K562 (cell line): ENCODE measurements at regions not wholly inside any gene's neighbourhood (a gene's known extent, or its start where the extent isn't known, plus 50 kb on each side); places are given as distances from the start of the nearest gene placed in this dataset.

ENCODE experiments used
- ATAC-seq: fragments of 200-7000 bp; cut with Tn5 transposase; 3 replicates; pipeline ENCODE4 v1.9.1; 2020; ENCODE audit warnings: moderate library complexity
- BruUV-seq: library from RNA; stranded (reverse); fragments of 400-500 nt; replicated peaks from 2 replicates; lab custom pipeline; 2021; lab: Mats Ljungman, UMichigan
- CTCF ChIA-PET: fragments of 300-600 bp; formaldehyde crosslinking; extraction: SDS; loops from one replicate; lab custom pipeline; 2021; ENCODE audit warnings: low intra/inter-chr PET ratio; lab: Yijun Ruan, JAX
- POLR2A ChIA-PET: fragments of 300-600, 350-650 bp; sonication (Branson Sonifier 250); formaldehyde crosslinking; extraction: SDS; loops from one replicate; lab custom pipeline; 2021; ENCODE audit warnings: antibody characterized with exemption, inconsistent platforms; lab: Yijun Ruan, JAX
- DNase-seq, 4 experiments: peaks; one replicate each; pipeline versions ENCODE4 v3.0.0 to v3.0.0-alpha.2; 2011 to 2018; ENCODE audit warnings: low spot score in 3 of 4, mixed read lengths in 3 of 4; ENCODE audit errors: extremely low read depth in 1 of 4
- FAIRE-seq: peaks from 2 replicates; lab custom pipeline; 2011; peaks lifted over from hg19 to GRCh38; lab: Jason Lieb, UNC
- H2AFZ ChIP-seq: 2 replicates; pipeline ENCODE4 v1.6.0; 2011; ENCODE audit warnings: low read depth, low read length, control low read depth, inconsistent platforms
- H3K27ac ChIP-seq: fragments of 200-600 bp; 3 replicates; pipeline ENCODE4 v1.8.0; 2011; ENCODE audit warnings: low read depth, mild to moderate bottlenecking, control low read depth, inconsistent platforms, low read length, moderate library complexity, mixed read lengths; ENCODE audit errors: extremely low read depth
- H3K27me3 ChIP-seq, 2 experiments: fragments of 300-600 bp in 1 of 2; 2 replicates in 1 of 2; 3 replicates in 1 of 2; pipeline versions ENCODE4 v1.6.0 to v1.8.0; 2011; ENCODE audit warnings: inconsistent platforms in 2 of 2, low read length in 2 of 2, mild to moderate bottlenecking in 1 of 2, mixed read lengths in 1 of 2, moderate library complexity in 1 of 2; ENCODE audit not compliant: control insufficient read depth in 2 of 2, insufficient read depth in 2 of 2
- H3K36me3 ChIP-seq: fragments of 300-600 bp; 3 replicates; pipeline ENCODE4 v1.8.0; 2011; ENCODE audit warnings: mild to moderate bottlenecking, low read length, inconsistent platforms; ENCODE audit not compliant: control insufficient read depth, insufficient read depth
- H3K4me1 ChIP-seq, 2 experiments: fragments of 200-600 bp in 1 of 2; replicated peaks in 1 of 2; 2 replicates in 1 of 2; 3 replicates in 1 of 2; pipeline versions ENCODE4 v1.5.1 to v1.8.0; 2011; ENCODE audit warnings: inconsistent platforms in 2 of 2, low read length in 2 of 2, mild to moderate bottlenecking in 1 of 2, mixed read lengths in 1 of 2, moderate library complexity in 1 of 2; ENCODE audit not compliant: control insufficient read depth in 2 of 2, insufficient read depth in 2 of 2
- H3K4me2 ChIP-seq: 2 replicates; pipeline ENCODE4 v1.6.1; 2011; ENCODE audit warnings: low read length, control low read depth, inconsistent platforms, mixed read lengths; ENCODE audit not compliant: insufficient read depth
- H3K4me3 ChIP-seq: fragments of 200-600 bp; sonication (generic), shearing (Covaris generic); 2 replicates; pipeline ENCODE4 v1.5.1; 2016; ENCODE audit warnings: control low read depth, inconsistent platforms
- H3K79me2 ChIP-seq: fragments of 200-600 bp; 3 replicates; pipeline ENCODE4 v1.8.0; 2011; ENCODE audit warnings: low read length, inconsistent platforms; ENCODE audit not compliant: control insufficient read depth, insufficient read depth
- H3K9ac ChIP-seq, 2 experiments: 2 replicates each; pipeline versions ENCODE4 v1.6.0 to v1.6.1; 2011; ENCODE audit warnings: low read depth in 2 of 2, low read length in 2 of 2, control low read depth in 1 of 2, inconsistent platforms in 1 of 2, mild to moderate bottlenecking in 1 of 2, mixed read lengths in 1 of 2; ENCODE audit not compliant: insufficient read depth in 1 of 2
- H3K9me1 ChIP-seq: one replicate; pipeline ENCODE4 v1.6.0; 2011; ENCODE audit warnings: inconsistent platforms, mild to moderate bottlenecking, low read length, moderate library complexity; ENCODE audit not compliant: control insufficient read depth, insufficient read depth
- H3K9me3 ChIP-seq: replicated peaks from 2 replicates; pipeline ENCODE4 v1.5.1; 2011; ENCODE audit warnings: low read depth, low read length, inconsistent platforms; ENCODE audit not compliant: control insufficient read depth, insufficient read depth
- H4K20me1 ChIP-seq: replicated peaks from 2 replicates; pipeline ENCODE4 v1.6.1; 2011; ENCODE audit warnings: low read length, inconsistent platforms, mixed read lengths; ENCODE audit not compliant: control insufficient read depth, insufficient read depth
- CLOCK ChIP-seq: fragments of 250-450 bp; sonication (Bioruptor Pico); IDR thresholded peaks from 2 replicates; pipeline ENCODE4 v1.4.0; 2020; ENCODE audit warnings: mild to moderate bottlenecking, moderate library complexity, borderline replicate concordance
- EZH2 ChIP-seq: IDR thresholded peaks from 2 replicates; pipeline ENCODE4 v1.6.1; 2012; ENCODE audit warnings: low read depth, mild to moderate bottlenecking, inconsistent platforms, low read length, borderline replicate concordance
- KDM1A ChIP-seq, 2 experiments: fragments of 450-650 bp; IDR thresholded peaks; 2 replicates each; pipeline ENCODE4 v1.6.1; 2016; ENCODE audit warnings: mild to moderate bottlenecking in 2 of 2
- MBD2 ChIP-seq: sonication (generic); IDR thresholded peaks from 2 replicates; pipeline ENCODE4 v1.6.1; 2016; ENCODE audit warnings: low read depth, borderline replicate concordance
- NCOR1 ChIP-seq: fragments of 450-650 bp; IDR thresholded peaks from 2 replicates; pipeline ENCODE4 v1.6.1; 2016; ENCODE audit warnings: mild to moderate bottlenecking, moderate library complexity
- RBM25 ChIP-seq: fragments of 200-400 bp; formaldehyde crosslinking; IDR thresholded peaks from 2 replicates; pipeline ENCODE4 v1.6.1; 2018; ENCODE audit warnings: low read length, low read depth, moderate library complexity; ENCODE audit not compliant: severe bottlenecking
- SPI1 ChIP-seq: IDR thresholded peaks from 2 replicates; pipeline ENCODE4 v1.6.1; 2011; ENCODE audit warnings: low read depth, low read length, control low read depth, borderline replicate concordance
- TBL1XR1 ChIP-seq, 2 experiments: IDR thresholded peaks; 2 replicates each; pipeline ENCODE4 v1.6.1; 2012; ENCODE audit warnings: improper control_type of control experiment in 2 of 2, low read length in 2 of 2, mild to moderate bottlenecking in 1 of 2
- XRCC3 ChIP-seq: fragments of 450-650 bp; IDR thresholded peaks from 2 replicates; pipeline ENCODE4 v1.6.1; 2017; ENCODE audit warnings: mild to moderate bottlenecking, moderate library complexity
- ZBTB9 ChIP-seq: fragments of 450-650 bp; formaldehyde crosslinking; IDR thresholded peaks from 2 replicates; pipeline ENCODE4 v1.4.0; 2020; ENCODE audit warnings: mild to moderate bottlenecking, moderate library complexity
- ZNF174 ChIP-seq: fragments of 250-450 bp; sonication (Bioruptor Pico); IDR thresholded peaks from 2 replicates; pipeline ENCODE4 v1.4.0; 2020; ENCODE audit warnings: mild to moderate bottlenecking
- ZNF274 ChIP-seq: IDR thresholded peaks from 2 replicates; pipeline ENCODE4 v1.6.1; 2011; ENCODE audit warnings: low read depth, mild to moderate bottlenecking, low read length, moderate library complexity, borderline replicate concordance
- ZNF3 ChIP-seq: fragments of 250-450 bp; sonication (Bioruptor Pico); IDR thresholded peaks from 2 replicates; pipeline ENCODE4 v1.5.0; 2021; ENCODE audit warnings: mild to moderate bottlenecking, moderate library complexity
- ZNF764 ChIP-seq: fragments of 250-450 bp; sonication (Bioruptor Pico); IDR thresholded peaks from 2 replicates; pipeline ENCODE4 v1.4.0; 2020; ENCODE audit warnings: low read depth, mild to moderate bottlenecking, moderate library complexity
- WGBS: fragments of 100-300 bp; shearing (Covaris generic); methylation state at CpG from one replicate; pipeline ENCODE4 v1.1.6; 2016; ENCODE audit warnings: low coverage, mixed read lengths; ENCODE audit not compliant: insufficient coverage; ENCODE audit errors: missing lambda C conversion rate; 5-methylcytosine and 5-hydroxymethylcytosine counted together
- in situ Hi-C: fragments of 300-500 bp; cut with MboI; formaldehyde crosslinking; loops from 4 replicates; pipeline ENCODE4 v1.15.0; 2018; ENCODE audit warnings: inconsistent platforms, mixed read lengths
- intact Hi-C: fragments of 100-400 bp; cut with micrococcal nuclease; formaldehyde crosslinking; loops from 2 replicates; pipeline ENCODE4 v1.14.2; 2022

- no peak for ATAC-seq
- no peaks in the 10 kb centered on the region; the same call in 2 of the 3 replicates for H3K36me3 ChIP-seq
- H3K27me3 ChIP-seq = no peaks in the 10 kb centered on the region
- H3K27ac ChIP-seq = no peak overlapping the region
- H3K79me2 ChIP-seq = no peaks in the 10 kb centered on the region
- H4K20me1 ChIP-seq = no peaks in the 10 kb centered on the region
- 44% methylated on average over 2 of the region's 2 CpGs for WGBS
- no peak overlapping the region for H3K4me2 ChIP-seq
- H3K9me1 ChIP-seq = no peaks in the 10 kb centered on the region
- no peak overlapping the region for H3K9ac ChIP-seq
- no TSS peak for BruUV-seq
- intact Hi-C loops = no loop called here
- H3K4me3 ChIP-seq = no peak overlapping the region
- peaks cover 16% of the 10 kb centered on the region for H3K9me3 ChIP-seq
- POLR2A ChIA-PET = interaction anchor here (0.6 to 1.2 kb wide), 3 partner anchors 9 to 76 kb away, joined by 3 read pairs; no protein-coding TSS in a partner anchor
- H3K4me1 ChIP-seq = peaks cover 10 to 38% of the 10 kb centered on the region in 2 experiments; a peak in 4 of 5 replicates
- no peak for FAIRE-seq
- no peak for TF ChIP-seq NCOR1
- TF ChIP-seq RBM25 = peak; percentile 1
- CTCF ChIA-PET = no interaction called here
- no peak overlapping the region for H2AFZ ChIP-seq
- no peak for DNase-seq
- in situ Hi-C loops = no loop called here
These were observed 92.8 kb upstream of the LINC01488 start for GRCh38 chr11:69388661-69389060.

GRCh38 chr11:69390561-69390960 is 90.9 kb upstream of the LINC01488 start:
- Histone ChIP-seq H3K9ac (0 out of 4 replicates have a peak overlapping the region, but pooled peaks of 1 of the 2 experiments have one; percentile 55), H3K4me1 (peaks cover 24 to 48% of the 10 kb centered on the region in 2 experiments; a peak in 4 of 5 replicates), H3K27ac (no peak overlapping the region), H3K79me2 (no peaks in the 10 kb centered on the region), H4K20me1 (no peaks in the 10 kb centered on the region), H3K36me3 (no peaks in the 10 kb centered on the region; the same call in 2 of the 3 replicates), H3K4me2 (no peak overlapping the region), H2AFZ (no peak overlapping the region), H3K9me3 (peaks cover 16% of the 10 kb centered on the region), H3K27me3 (no peaks in the 10 kb centered on the region), H3K9me1 (no peaks in the 10 kb centered on the region), H3K4me3 (no peak overlapping the region)
- no TSS peak for BruUV-seq
- TF ChIP-seq ZNF3 (CRISPR knock-in tag) = no peak
- TF ChIP-seq KDM1A (IDR thresholded peaks at IDR 0.05) = no peak
- TF ChIP-seq XRCC3 = no peak
- TF ChIP-seq MBD2 = no peak
- TF ChIP-seq ZNF764 (CRISPR knock-in tag) = no peak
- no peak for TF ChIP-seq EZH2
- no peak for TF ChIP-seq TBL1XR1 (IDR thresholded peaks at IDR 0.05; ENCODE audit: low read length in 2 of 2)
- TF ChIP-seq ZBTB9 = no peak
- TF ChIP-seq ZNF174 (CRISPR knock-in tag) = no peak
- no peak for TF ChIP-seq ZNF274
- TF ChIP-seq SPI1 = no peak
- TF ChIP-seq CLOCK (CRISPR knock-in tag) = no peak
- in situ Hi-C loops (no loop called here), intact Hi-C loops (no loop called here)
- no peak for FAIRE-seq
- POLR2A ChIA-PET = interaction anchor here (0.5 kb wide), 1 partner anchor 12 kb away, joined by 3 read pairs; no protein-coding TSS in a partner anchor
- peak; percentile 22; the same call in 1 of the 3 replicates for ATAC-seq
- 37% methylated on average over 4 of the region's 8 CpGs for WGBS
- DNase-seq = no peak
- CTCF ChIA-PET = no interaction called here
